Left ventricle myocardium inferior (tissue), 1 donor: ENCODE measurements at regions not wholly inside any gene's neighbourhood (a gene's known extent, or its start where the extent isn't known, plus 50 kb on each side); places are given as distances from the start of the nearest gene placed in this dataset.

Experiments used
- DNase-seq: peaks from one replicate; pipeline ENCODE4 v3.0.0-alpha.2; 2020
- H3K27ac ChIP-seq: fragments of 200-600 bp; replicated peaks from 2 replicates; pipeline ENCODE4 v1.8.0; 2021
- H3K27me3 ChIP-seq: fragments of 200-600 bp; 2 replicates; pipeline ENCODE4 v1.8.0; 2021; ENCODE audit warnings: low read depth
- H3K36me3 ChIP-seq: fragments of 200-600 bp; 2 replicates; pipeline ENCODE4 v1.8.0; 2021
- H3K4me1 ChIP-seq: fragments of 200-600 bp; 2 replicates; pipeline ENCODE4 v1.8.0; 2021
- H3K4me3 ChIP-seq: fragments of 200-600 bp; 2 replicates; pipeline ENCODE4 v1.8.0; 2021; ENCODE audit warnings: mild to moderate bottlenecking, moderate library complexity
- H3K9me3 ChIP-seq: fragments of 200-600 bp; replicated peaks from 2 replicates; pipeline ENCODE4 v1.8.0; 2021
- intact Hi-C: fragments of 100-400 bp; cut with micrococcal nuclease; formaldehyde crosslinking; loops from one replicate; pipeline ENCODE4 v1.11.0; 2022
- TF ChIP-seq, protein P1 (sequence below): fragments of 200-600 bp; IDR thresholded peaks from 2 replicates; pipeline ENCODE4 v1.8.0; 2021; ENCODE audit warnings: antibody characterized with exemption, mild to moderate bottlenecking, borderline replicate concordance
- donor health status: DM: no; HTN: yes; CAD: no; lungs with severe emphysema.

DNA sequence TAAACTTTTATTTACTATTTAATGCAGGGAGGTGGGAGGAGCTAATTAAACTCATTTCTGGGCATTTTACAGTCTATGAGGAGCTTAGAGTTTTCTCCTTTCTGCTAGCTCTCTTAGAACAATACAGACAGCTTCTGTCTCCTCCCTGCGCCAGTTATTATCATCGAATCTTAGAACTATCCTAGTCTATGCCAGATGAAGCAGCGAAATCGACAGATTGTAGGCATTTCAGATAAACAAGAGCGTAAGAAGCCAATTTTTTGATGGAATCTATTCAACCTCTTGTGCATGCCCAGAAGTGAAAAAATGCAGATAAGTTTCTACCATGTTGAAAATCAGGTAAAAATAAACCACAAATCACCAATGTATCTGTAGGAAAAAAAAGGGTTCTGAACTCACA lies 297.1 kb downstream of the KLF12 start:
- no peak overlapping the region for H3K4me3 ChIP-seq
- H3K36me3 ChIP-seq = no peaks in the 10 kb centered on the region
- DNase-seq = no peak
- H3K9me3 ChIP-seq = no peaks in the 10 kb centered on the region
- no peaks in the 10 kb centered on the region for H3K27me3 ChIP-seq
- no peak overlapping the region for H3K27ac ChIP-seq
- H3K4me1 ChIP-seq = peaks cover 25% of the 10 kb centered on the region
- TF ChIP-seq, protein P1, sequence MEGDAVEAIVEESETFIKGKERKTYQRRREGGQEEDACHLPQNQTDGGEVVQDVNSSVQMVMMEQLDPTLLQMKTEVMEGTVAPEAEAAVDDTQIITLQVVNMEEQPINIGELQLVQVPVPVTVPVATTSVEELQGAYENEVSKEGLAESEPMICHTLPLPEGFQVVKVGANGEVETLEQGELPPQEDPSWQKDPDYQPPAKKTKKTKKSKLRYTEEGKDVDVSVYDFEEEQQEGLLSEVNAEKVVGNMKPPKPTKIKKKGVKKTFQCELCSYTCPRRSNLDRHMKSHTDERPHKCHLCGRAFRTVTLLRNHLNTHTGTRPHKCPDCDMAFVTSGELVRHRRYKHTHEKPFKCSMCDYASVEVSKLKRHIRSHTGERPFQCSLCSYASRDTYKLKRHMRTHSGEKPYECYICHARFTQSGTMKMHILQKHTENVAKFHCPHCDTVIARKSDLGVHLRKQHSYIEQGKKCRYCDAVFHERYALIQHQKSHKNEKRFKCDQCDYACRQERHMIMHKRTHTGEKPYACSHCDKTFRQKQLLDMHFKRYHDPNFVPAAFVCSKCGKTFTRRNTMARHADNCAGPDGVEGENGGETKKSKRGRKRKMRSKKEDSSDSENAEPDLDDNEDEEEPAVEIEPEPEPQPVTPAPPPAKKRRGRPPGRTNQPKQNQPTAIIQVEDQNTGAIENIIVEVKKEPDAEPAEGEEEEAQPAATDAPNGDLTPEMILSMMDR = no peak
- intact Hi-C loops = loop anchor here (10.0 kb wide), 1 partner anchor 448 kb away; no protein-coding TSS in a partner anchor

DNA sequence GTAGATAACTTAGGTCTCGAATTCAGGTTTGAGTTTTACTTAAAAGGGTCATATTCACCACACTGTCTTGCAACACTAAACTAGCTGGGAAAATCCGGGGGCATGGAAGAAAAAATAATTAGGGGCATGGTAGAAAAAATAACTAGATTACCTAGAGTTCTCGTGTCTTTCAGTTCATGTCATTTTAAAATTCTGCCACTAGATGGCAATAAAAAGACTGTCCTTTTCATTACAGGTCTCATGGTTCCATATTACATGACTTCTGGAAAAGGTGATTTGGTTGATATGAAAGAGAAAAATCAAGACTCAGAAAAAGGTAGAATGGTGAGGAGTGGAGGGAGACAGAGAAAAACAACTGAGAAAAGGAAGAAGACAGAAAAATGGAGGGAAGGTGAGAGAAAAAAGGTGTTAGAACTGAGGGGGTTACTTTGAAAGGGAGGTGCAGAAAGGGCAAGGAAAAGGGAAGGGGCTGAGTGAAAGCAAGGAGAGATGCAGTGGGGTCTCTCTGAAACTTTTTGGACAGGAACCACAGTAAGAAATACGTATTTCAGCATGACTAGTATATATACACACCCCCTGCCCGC lies 299.0 kb downstream of the KLF12 start:
- no peaks in the 10 kb centered on the region for H3K27me3 ChIP-seq
- intact Hi-C loops = loop anchor here (10.0 kb wide), 1 partner anchor 450 kb away; no protein-coding TSS in a partner anchor

DNA sequence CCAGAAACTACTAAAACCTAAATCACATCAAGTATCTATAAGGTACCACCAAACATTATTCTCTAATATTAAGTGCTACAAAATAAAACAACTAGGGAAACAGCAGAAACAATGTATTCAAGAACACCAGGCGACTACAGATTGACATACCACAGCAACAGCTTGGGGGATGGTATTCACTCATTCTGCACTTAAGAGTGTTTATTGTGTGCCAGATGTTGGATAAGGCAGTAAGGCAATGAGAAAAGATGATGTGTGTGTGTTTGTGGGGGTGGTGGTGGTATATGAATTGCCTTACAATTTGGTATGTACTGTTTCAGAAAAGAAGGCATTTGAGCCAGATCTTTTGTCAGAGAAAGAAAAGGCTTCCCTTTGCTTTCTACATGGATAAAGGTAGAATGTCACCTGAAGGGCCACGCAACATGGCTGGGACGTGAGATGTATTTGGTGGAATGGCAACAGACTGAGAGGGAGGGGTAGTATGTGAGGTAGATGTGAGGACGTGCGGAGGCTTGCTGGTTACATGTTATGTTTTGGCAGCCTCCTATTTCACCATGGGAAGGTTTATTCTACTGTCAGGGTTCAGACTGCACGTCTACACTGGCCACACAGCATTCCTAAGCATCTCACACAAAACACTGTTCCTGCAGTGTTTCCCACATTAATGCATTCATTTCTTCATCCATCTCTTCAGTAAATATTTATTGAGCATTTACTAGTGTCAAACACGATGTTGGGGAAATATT lies 300.7 kb downstream of the KLF12 start:
- H3K36me3 ChIP-seq = no peaks in the 10 kb centered on the region
- peaks cover 29% of the 10 kb centered on the region for H3K4me1 ChIP-seq
- DNase-seq = no peak
- H3K27ac ChIP-seq = no peak overlapping the region
- TF ChIP-seq, protein P1 = no peak
- no peak overlapping the region for H3K4me3 ChIP-seq
- H3K27me3 ChIP-seq = no peaks in the 10 kb centered on the region
- H3K9me3 ChIP-seq = no peaks in the 10 kb centered on the region
- intact Hi-C loops = loop anchor here (10.0 kb wide), 1 partner anchor 451 kb away; no protein-coding TSS in a partner anchor

More for the DNA sequence above, 299.0 kb downstream of the KLF12 start:
- H3K9me3 ChIP-seq = no peaks in the 10 kb centered on the region
- no peak overlapping the region for H3K27ac ChIP-seq
- no peaks in the 10 kb centered on the region for H3K36me3 ChIP-seq
- TF ChIP-seq, protein P1 = peak; percentile 80
- DNase-seq = no peak
- peaks cover 22% of the 10 kb centered on the region for H3K4me1 ChIP-seq
- no peak overlapping the region for H3K4me3 ChIP-seq

DNA sequence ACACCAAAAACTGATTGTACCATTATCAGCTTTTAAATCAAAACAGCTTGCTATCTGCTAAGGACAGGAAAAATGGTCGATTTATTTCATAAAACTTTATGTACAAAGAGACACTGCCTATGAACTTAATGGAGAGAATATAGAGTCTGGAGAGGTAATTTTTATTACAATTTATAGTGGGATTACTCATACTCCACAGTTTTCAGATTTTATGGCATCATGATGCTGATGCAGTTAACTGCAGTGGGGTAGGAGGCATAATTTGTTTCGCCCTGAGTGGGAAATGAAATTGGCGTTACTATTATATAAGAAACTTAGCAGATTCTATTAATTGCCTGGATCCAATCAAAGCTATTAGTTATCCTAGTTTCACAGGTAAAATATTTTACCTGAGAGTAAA lies 301.4 kb downstream of the KLF12 start:
- Histone ChIP-seq H3K27ac (no peak overlapping the region), H3K4me3 (no peak overlapping the region)
- intact Hi-C loops = loop anchor here (10.0 kb wide), 1 partner anchor 452 kb away; no protein-coding TSS in a partner anchor

DNA sequence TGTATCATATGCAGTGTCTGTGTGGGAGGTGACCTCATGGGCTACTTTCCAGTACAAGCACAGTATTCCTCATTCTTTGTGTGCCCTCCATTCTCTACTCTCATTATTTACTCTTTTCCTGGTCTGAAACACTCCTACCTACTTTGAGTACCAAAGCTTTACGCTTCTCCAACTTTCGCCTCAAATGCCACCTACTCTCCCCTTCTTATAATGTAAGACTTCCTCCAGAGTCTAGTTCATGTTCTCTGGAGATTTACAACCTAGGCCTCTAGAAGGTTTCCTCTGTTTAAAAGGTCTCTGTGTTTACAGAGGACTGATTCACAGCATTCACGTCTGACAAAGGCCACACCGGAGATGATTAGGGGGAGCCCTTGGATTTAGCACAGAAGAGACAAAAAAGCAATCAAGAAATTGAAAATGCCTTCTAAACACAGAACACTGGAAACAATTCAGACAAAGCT lies 302.0 kb downstream of the KLF12 start:
- TF ChIP-seq, protein P1 = no peak
- no peak overlapping the region for H3K27ac ChIP-seq
- H3K4me3 ChIP-seq = no peak overlapping the region
- H3K9me3 ChIP-seq = no peaks in the 10 kb centered on the region
- H3K36me3 ChIP-seq = no peaks in the 10 kb centered on the region
- DNase-seq = no peak
- H3K27me3 ChIP-seq = no peaks in the 10 kb centered on the region
- intact Hi-C loops = loop anchor here (10.0 kb wide), 1 partner anchor 453 kb away; no protein-coding TSS in a partner anchor
- peaks cover 18% of the 10 kb centered on the region for H3K4me1 ChIP-seq

More for the DNA sequence above, 301.4 kb downstream of the KLF12 start:
- no peak for DNase-seq
- H3K4me1 ChIP-seq = peaks cover 22% of the 10 kb centered on the region
- no peaks in the 10 kb centered on the region for H3K9me3 ChIP-seq
- TF ChIP-seq, protein P1 = no peak
- H3K36me3 ChIP-seq = no peaks in the 10 kb centered on the region
- no peaks in the 10 kb centered on the region for H3K27me3 ChIP-seq
